ENCODE measurements at regions not wholly inside any gene's neighbourhood (a gene's known extent, or its start where the extent isn't known, plus 50 kb on each side); places are given as distances from the start of the nearest gene placed in this dataset.
"Not testable (repeated sequence)": the region's sequence is repeated elsewhere in the genome, so short reads cannot be mapped to it uniquely, and the experiment has no call there.

DNA sequence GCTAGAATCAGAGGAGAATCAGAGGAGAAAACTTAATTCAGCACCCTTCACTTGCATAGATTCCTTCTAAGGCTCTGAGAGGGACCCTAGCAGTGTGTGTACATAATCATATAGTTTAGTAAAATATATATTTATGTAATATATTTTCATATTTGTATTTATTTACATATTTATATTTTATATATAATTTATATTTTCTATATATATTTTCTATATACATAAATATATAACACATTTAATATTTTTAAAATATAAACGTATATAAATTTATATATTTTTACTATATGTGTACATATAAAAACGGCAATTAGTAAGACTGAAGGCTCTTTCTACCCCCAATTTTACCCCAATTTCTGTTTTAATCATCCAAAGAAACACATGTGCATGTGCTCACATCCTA, 80.3 kb downstream of the NXPE2 start:
- DNase-seq: no peak

DNA sequence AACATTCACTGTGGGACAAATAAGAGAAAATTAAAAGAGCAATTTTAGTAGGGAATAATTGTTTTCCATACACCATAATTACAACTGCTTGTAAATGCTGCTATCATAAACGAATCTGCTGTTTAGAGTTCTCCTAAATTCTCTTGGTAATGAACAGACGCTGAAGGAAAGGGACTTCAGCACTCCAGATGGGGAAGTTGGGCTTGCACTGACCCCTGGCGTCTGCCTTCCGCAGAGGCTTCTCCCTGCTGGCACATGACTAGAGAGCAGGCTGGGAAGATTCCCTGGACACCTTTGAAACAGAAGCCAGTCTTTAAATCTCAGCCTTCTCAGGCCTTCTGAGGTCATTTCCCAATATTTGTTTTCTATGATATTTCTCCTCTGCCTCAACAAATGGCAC, 84.1 kb downstream of the NXPE2 start:
- DNase-seq: peak; percentile 18

DNA sequence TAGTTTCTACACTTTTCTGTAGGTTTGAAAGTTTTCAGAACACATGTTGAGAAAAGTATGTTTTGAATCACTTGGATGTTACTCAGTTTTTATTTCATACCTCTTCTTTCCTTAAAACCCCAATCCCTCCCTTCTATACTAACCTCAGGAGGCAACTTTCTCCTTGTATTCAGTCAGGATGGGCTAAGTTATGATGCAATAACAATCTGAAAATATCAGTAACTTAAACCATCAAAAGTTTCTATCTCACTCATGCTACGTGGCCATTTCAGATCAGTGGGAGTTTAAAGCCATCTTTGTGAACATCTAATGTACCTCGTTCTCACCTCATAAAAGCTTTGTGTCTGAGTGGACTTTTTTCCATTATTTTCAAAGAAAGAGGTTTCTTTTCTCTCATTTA, 86.2 kb downstream of the NXPE2 start:
- DNase-seq: no peak

GRCh38 chr11:114771172-114771571, 92.8 kb downstream of the NXPE2 start:
- no peak for DNase-seq

DNA sequence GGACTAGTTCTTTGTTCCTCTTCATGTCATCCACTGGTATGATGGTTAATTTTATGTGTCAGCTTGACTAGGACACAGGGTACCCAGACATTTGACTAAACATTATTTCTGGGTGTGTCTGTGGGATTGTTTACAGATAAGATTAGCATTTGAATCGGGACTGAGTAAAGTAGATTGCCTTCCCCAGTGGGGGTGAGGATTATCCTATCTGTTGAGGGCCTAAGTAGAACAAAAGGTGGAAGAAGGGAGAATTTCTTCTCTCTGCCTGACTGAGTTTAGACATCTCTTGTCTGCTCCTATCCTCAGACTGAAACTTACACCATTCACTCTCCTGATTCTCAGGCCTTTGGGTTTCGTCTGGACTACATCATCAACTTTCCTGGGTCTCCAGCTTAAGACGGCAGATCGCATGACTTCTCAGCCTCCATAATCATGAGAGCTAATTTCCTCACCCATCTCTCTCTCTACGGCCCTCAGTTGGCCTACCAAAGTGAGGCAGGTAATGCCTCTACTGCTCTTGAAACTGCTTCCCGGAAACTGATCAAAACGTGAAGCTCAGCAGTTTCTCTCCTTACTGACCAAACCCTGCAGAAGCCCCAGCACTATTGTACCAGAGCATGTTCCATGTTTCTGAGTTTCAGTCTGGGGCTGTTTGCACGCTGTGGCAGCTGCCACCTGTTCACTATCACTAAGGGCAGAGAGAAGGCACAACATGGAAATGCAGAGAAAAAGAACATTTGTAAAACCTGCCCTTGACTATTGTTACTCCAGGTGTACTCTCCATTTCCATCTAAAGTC, 95.4 kb downstream of the NXPE2 start:
- no peak for DNase-seq

DNA sequence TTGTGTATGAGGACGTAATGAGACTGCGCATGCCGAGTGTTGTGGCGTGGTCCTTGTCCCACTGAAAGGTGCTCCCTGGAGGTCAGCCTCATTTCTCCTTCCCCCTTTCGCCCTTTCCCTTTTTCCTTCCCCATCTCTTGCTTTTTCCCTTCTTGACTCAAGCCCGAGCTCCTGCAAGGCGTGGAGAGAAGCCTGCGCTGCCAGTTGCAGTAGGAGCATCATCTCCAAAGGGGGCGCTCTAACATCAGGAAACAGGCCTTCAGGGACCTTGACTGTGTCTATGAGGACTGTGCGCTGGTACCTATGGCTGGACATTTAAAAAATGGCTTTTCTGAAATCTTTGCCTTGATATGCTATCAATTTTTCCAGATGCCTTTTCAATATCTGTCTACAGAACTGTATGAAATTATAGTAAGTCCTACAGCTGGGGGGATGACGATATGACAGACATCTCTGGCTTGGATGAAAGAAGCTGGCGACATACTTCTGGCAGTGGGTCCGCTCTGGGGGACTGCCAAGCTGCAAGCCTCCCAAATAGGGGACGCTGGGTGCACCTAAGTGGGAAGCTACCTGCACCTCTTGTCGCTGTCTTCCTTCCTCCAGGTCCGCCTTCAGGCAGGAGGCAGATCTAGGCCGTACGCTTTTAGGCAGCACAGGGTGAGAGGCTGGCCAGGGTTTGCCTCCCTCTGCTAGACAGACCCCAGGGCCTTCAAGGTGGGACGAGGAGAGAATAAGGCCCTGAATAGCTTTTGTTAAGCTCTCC, 96.5 kb downstream of the NXPE2 start:
- DNase-seq: peak; percentile 42

- peak; percentile 20 for DNase-seq
Observed at GRCh38 chr11:114775875-114776621, 97.7 kb downstream of the NXPE2 start.

GRCh38 chr11:114776956-114777355, 98.6 kb downstream of the NXPE2 start:
- no peak for DNase-seq

- no peak for DNase-seq
Observed at GRCh38 chr11:114779189-114779588, 100.9 kb downstream of the NXPE2 start.

DNA sequence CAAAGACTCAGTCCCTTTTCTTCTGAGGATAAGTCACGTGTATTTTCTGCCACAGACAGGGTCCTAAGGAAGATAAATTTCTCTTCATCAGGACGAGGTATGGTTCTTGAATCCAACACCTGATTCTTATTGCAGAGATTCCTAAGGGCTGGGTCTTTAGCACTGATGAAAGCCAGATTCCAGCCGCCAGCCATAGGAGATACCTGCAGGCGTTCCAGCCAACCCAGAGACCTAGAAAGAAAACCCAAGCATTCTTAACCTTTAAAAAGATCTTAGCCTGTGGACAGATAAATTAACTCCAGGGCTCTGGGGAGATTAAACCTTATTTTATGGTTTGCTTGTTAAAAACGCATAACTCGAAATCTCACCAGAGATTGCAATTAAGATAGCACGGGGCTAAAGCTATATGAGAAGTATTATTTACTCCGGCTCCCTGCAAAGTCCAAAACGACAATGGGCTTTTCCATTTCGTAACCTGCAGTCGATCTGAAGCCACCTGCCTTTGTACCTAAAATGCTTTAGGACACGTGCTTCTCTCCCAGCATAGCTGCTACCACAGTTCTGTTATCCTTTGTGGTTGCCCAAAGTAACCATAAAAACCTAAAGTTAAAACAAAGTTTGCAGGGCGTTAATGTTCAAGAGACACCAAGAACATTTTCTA, 104.5 kb downstream of the NXPE2 start:
- DNase-seq: no peak

- no peak for DNase-seq
Observed at GRCh38 chr11:114783805-114784204, 105.5 kb downstream of the NXPE2 start.

GRCh38 chr11:114784216-114784615, 105.9 kb downstream of the NXPE2 start:
- no peak for DNase-seq

- no peak for DNase-seq
Observed at GRCh38 chr11:114784891-114785290, 106.6 kb downstream of the NXPE2 start.

- DNase-seq: no peak
Observed at GRCh38 chr11:114785820-114786219, 107.5 kb downstream of the NXPE2 start.

GRCh38 chr11:114787126-114787525, 108.8 kb downstream of the NXPE2 start:
- no peak for DNase-seq

GRCh38 chr11:114790910-114791309, 112.6 kb downstream of the NXPE2 start:
- DNase-seq: no peak

- DNase-seq: no peak
Observed at GRCh38 chr11:114794048-114794684, 115.8 kb downstream of the NXPE2 start.

GRCh38 chr11:114796954-114797721, 118.8 kb downstream of the NXPE2 start:
- DNase-seq: no peak

GRCh38 chr11:114799476-114799875, 121.1 kb downstream of the NXPE2 start:
- DNase-seq: no peak

GRCh38 chr11:114801773-114802172, 123.4 kb downstream of the NXPE2 start:
- DNase-seq: no peak

- DNase-seq: no peak
Observed at GRCh38 chr11:114802878-114803277, 124.6 kb downstream of the NXPE2 start.

DNA sequence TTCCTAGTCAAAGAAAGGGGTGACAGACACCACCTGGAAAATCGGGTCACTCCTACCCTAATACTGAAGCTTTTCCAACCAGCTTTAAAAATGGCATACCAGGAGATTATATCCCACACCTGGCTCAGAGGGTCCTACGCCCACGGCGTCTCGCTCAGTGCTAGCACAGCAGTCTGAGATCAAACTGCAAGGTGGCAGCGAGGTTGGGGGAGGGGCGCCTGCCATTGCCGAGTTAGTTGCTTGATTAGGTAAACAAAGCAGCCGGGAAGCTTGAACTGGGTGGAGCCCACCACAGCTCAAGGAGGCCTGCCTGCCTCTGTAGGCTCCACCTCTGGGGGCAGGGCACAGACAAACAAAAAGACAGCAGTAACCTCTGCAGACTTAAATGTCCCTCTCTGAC, 127.1 kb downstream of the NXPE2 start:
- DNase-seq: not testable (repeated sequence)
